ENCODE measurements at regions not wholly inside any gene's neighbourhood (a gene's known extent, or its start where the extent isn't known, plus 50 kb on each side); places are given as distances from the start of the nearest gene placed in this dataset.

DNA sequence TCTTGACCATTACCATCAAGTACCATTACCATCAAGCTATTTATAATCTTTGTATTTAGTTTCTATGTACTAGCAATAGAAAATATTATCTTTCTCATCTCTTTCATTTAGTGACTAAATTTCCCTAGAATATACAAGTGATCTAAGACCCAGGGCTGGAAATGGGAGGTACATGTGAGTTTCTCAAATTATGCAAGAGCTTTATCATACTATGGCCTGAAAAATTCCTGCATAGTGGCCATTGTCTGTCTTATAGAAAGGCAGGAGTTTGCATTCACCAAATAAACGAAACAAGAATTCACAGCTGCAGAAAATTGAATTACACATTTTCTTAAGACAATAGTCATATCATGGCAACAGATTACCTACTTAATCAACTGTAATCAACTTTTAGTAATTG is 50.7 kb upstream of the HDAC9 start:
- no peak for DNase-seq (ENCODE audit: low read depth)
- TF ChIP-seq, protein P1, sequence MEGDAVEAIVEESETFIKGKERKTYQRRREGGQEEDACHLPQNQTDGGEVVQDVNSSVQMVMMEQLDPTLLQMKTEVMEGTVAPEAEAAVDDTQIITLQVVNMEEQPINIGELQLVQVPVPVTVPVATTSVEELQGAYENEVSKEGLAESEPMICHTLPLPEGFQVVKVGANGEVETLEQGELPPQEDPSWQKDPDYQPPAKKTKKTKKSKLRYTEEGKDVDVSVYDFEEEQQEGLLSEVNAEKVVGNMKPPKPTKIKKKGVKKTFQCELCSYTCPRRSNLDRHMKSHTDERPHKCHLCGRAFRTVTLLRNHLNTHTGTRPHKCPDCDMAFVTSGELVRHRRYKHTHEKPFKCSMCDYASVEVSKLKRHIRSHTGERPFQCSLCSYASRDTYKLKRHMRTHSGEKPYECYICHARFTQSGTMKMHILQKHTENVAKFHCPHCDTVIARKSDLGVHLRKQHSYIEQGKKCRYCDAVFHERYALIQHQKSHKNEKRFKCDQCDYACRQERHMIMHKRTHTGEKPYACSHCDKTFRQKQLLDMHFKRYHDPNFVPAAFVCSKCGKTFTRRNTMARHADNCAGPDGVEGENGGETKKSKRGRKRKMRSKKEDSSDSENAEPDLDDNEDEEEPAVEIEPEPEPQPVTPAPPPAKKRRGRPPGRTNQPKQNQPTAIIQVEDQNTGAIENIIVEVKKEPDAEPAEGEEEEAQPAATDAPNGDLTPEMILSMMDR (conservative IDR thresholded peaks at IDR 0.05; ENCODE audit: low read length): no peak
- no peak overlapping the region for H3K4me3 ChIP-seq (ENCODE audit: low read length)

GRCh38 chr7:18445483-18445882 is 50.1 kb upstream of the HDAC9 start:
- TF ChIP-seq, protein P1 (conservative IDR thresholded peaks at IDR 0.05; ENCODE audit: low read length): no peak
- no peak for DNase-seq (ENCODE audit: low read depth)
- no peak overlapping the region for H3K4me3 ChIP-seq (ENCODE audit: low read length)

All from AG10803 (cell line).